Caki2 (cell line): ENCODE measurements at regions not wholly inside any gene's neighbourhood (a gene's known extent, or its start where the extent isn't known, plus 50 kb on each side); places are given as distances from the start of the nearest gene placed in this dataset.
"Not testable (repeated sequence)": the region's sequence is repeated elsewhere in the genome, so short reads cannot be mapped to it uniquely, and the experiment has no call there.

Experiments
- DNase-seq: peaks from one replicate; pipeline ENCODE4 v3.0.0-alpha.2; 2015; ENCODE audit warnings: low read depth
- in situ Hi-C: cut with HindIII; loops from 2 replicates; pipeline ENCODE4 v1.10.0; 2016; ENCODE audit warnings: low sequenced_read_pairs, low pct_unique_long_range_greater_than_20kb, mixed read lengths

GRCh38 chr2:212816267-212816666 is 277.7 kb upstream of the ERBB4 start:
- DNase-seq: no peak
- in situ Hi-C loops: no loop called here

GRCh38 chr2:212815453-212815852 is 276.9 kb upstream of the ERBB4 start:
- no peak for DNase-seq
- in situ Hi-C loops: no loop called here

- in situ Hi-C loops: no loop called here
- no peak for DNase-seq
These were observed 276.3 kb upstream of the ERBB4 start for GRCh38 chr2:212814941-212815340.

- DNase-seq: no peak
- in situ Hi-C loops: no loop called here
These were observed 273.3 kb upstream of the ERBB4 start for GRCh38 chr2:212811921-212812320.

- in situ Hi-C loops: no loop called here
These were observed 272.6 kb upstream of the ERBB4 start for GRCh38 chr2:212811036-212811805.

GRCh38 chr2:212797484-212798205 is 259.0 kb upstream of the ERBB4 start:
- in situ Hi-C loops: no loop called here
- DNase-seq: no peak

More at GRCh38 chr2:212811036-212811805, 272.6 kb upstream of the ERBB4 start:
- no peak for DNase-seq

GRCh38 chr2:212794471-212794870 is 255.9 kb upstream of the ERBB4 start:
- in situ Hi-C loops: no loop called here
- no peak for DNase-seq

- DNase-seq: no peak
- in situ Hi-C loops: no loop called here
These were observed 253.0 kb upstream of the ERBB4 start for GRCh38 chr2:212791569-212791968.

- DNase-seq, in situ Hi-C loops: not testable (repeated sequence)
These were observed 247.5 kb upstream of the ERBB4 start for GRCh38 chr2:212786088-212786487.

- DNase-seq: no peak
- in situ Hi-C loops: no loop called here
These were observed 238.5 kb upstream of the ERBB4 start for GRCh38 chr2:212777020-212777491.

- no peak for DNase-seq
These were observed 235.3 kb upstream of the ERBB4 start for GRCh38 chr2:212773808-212774339.

GRCh38 chr2:212770240-212770639 is 231.6 kb upstream of the ERBB4 start:
- in situ Hi-C loops: no loop called here
- no peak for DNase-seq

More at GRCh38 chr2:212773808-212774339, 235.3 kb upstream of the ERBB4 start:
- in situ Hi-C loops: no loop called here

- in situ Hi-C loops: no loop called here
- DNase-seq: no peak
These were observed 228.3 kb upstream of the ERBB4 start for GRCh38 chr2:212766921-212767320.

GRCh38 chr2:212752730-212753351 is 214.2 kb upstream of the ERBB4 start:
- no peak for DNase-seq
- in situ Hi-C loops: no loop called here

GRCh38 chr2:212745359-212745758 is 206.8 kb upstream of the ERBB4 start:
- no peak for DNase-seq
- in situ Hi-C loops: no loop called here

GRCh38 chr2:212737392-212738172 is 199.0 kb upstream of the ERBB4 start:
- no peak for DNase-seq
- in situ Hi-C loops: no loop called here

GRCh38 chr2:212736385-212736726 is 197.8 kb upstream of the ERBB4 start:
- DNase-seq: no peak
- in situ Hi-C loops: no loop called here

GRCh38 chr2:212733273-212733672 is 194.7 kb upstream of the ERBB4 start:
- DNase-seq: no peak
- in situ Hi-C loops: no loop called here
